ENCODE measurements at regions not wholly inside any gene's neighbourhood (a gene's known extent, or its start where the extent isn't known, plus 50 kb on each side); places are given as distances from the start of the nearest gene placed in this dataset.

DNA sequence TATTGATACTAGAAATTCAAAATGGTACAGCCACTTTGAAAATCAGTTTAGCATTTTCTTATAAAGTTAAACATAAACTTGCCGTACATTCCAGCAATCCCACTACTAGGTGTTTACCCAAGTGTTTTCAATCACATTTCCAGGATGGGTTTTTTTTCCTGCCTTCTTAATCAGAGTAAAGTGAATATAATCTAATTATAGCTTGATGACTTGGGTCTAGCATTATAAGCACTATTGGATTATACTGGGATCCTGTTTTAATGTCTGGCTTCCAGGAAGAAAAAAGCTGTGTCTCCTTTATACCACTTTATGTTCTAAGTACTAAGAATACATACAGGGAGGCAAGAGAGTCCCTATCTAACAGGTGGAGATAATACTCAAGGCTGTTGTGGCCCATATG is 103.3 kb upstream of the KLHL13 start:
- DNase-seq (no peak), ATAC-seq (ENCODE audit: low read depth) (no peak)
- intact Hi-C loops (cut with micrococcal nuclease) = no loop called here
- Mint-ChIP-seq H3K4me3 (no peak overlapping the region), H3K27me3 (no peaks in the 10 kb centered on the region), H3K9me3 (ENCODE audit: insufficient read depth) (no peaks in the 10 kb centered on the region), H3K27ac (no peak overlapping the region), H3K4me1 (no peaks in the 10 kb centered on the region)
- no peak overlapping the region for H3K9ac ChIP-seq (ENCODE audit: low read length)
- H3K4me3 ChIP-seq (ENCODE audit: control extremely low read depth in 1 of 5, extremely low read depth in 1 of 5, insufficient read depth in 1 of 5, low read depth in 2 of 5, low read length in 4 of 5) = no peak overlapping the region
- no peaks in the 10 kb centered on the region for H3K27me3 ChIP-seq (replicated peaks in 1 of 4; ENCODE audit: control extremely low read depth in 1 of 4, control insufficient read depth in 3 of 4, insufficient read depth in 4 of 4, low read length in 3 of 4)
- no CpG with 5 or more reads among the region's 1 CpG for WGBS (ENCODE audit: insufficient coverage)
- no peak overlapping the region for H3K4me2 ChIP-seq (replicated peaks; ENCODE audit: low read depth, low read length, poor library complexity, severe bottlenecking)
- no peak overlapping the region for H3K27ac ChIP-seq (ENCODE audit: low read length in 2 of 2)
- H4K20me1 ChIP-seq (ENCODE audit: control insufficient read depth, insufficient read depth, low read length, poor library complexity, severe bottlenecking) = no peaks in the 10 kb centered on the region
- no peaks in the 10 kb centered on the region for H3K36me3 ChIP-seq (replicated peaks in 1 of 2; ENCODE audit: control extremely low read depth in 1 of 2, control insufficient read depth in 1 of 2, extremely low read depth in 1 of 2, insufficient read depth in 2 of 2, low read length in 1 of 2)
- H3K4me1 ChIP-seq (ENCODE audit: control insufficient read depth in 2 of 2, insufficient read depth in 2 of 2, low read length in 2 of 2) = no peaks in the 10 kb centered on the region
- H2AFZ ChIP-seq (ENCODE audit: insufficient read depth, low read depth, low read length, poor library complexity, severe bottlenecking) = no peak overlapping the region
- no peaks in the 10 kb centered on the region for H3K9me3 ChIP-seq (ENCODE audit: control extremely low read depth in 1 of 3, control insufficient read depth in 2 of 3, insufficient read depth in 1 of 3, low read length in 2 of 3)
- TF ChIP-seq CTCF (IDR thresholded peaks at IDR 0.05) (no peak), EZH2 (IDR thresholded peaks at IDR 0.05; ENCODE audit: borderline replicate concordance, insufficient read depth, low read depth, low read length, poor library complexity, severe bottlenecking) (no peak)
- H3K79me2 ChIP-seq (ENCODE audit: control insufficient read depth, insufficient read depth, low read length) = no peaks in the 10 kb centered on the region
- ChIA-PET POLR2A (no interaction called here), CTCF (no interaction called here)

DNA sequence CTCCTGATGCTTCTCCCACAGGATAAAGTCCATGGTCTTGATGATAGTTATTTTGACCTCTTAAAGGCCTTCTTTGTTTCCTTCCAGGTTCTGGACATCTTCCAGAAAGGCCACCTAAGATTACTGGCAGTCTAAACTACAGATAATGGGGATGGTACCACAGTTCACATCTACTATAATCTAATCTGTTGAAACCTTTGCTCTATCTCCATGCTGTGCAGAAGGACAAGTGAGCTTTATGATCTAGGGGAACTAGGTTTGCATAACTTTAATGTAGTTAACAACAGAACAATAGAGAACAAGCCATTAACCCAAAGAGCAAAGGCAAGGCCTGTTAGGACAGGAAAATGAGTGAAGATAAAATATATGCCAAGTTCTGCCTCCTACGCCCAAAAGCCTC is 103.9 kb upstream of the KLHL13 start:
- ChIA-PET CTCF (no interaction called here), POLR2A (no interaction called here)
- Histone ChIP-seq H3K36me3 (replicated peaks in 1 of 2; ENCODE audit: control extremely low read depth in 1 of 2, control insufficient read depth in 1 of 2, extremely low read depth in 1 of 2, insufficient read depth in 2 of 2, low read length in 1 of 2) (no peaks in the 10 kb centered on the region), H3K27me3 (replicated peaks in 1 of 4; ENCODE audit: control extremely low read depth in 1 of 4, control insufficient read depth in 3 of 4, insufficient read depth in 4 of 4, low read length in 3 of 4) (no peaks in the 10 kb centered on the region), H3K4me1 (ENCODE audit: control insufficient read depth in 2 of 2, insufficient read depth in 2 of 2, low read length in 2 of 2) (no peaks in the 10 kb centered on the region), H3K4me3 (ENCODE audit: control extremely low read depth in 1 of 5, extremely low read depth in 1 of 5, insufficient read depth in 1 of 5, low read depth in 2 of 5, low read length in 4 of 5) (no peak overlapping the region), H3K27ac (ENCODE audit: low read length in 2 of 2) (no peak overlapping the region), H2AFZ (ENCODE audit: insufficient read depth, low read depth, low read length, poor library complexity, severe bottlenecking) (no peak overlapping the region), H3K4me2 (replicated peaks; ENCODE audit: low read depth, low read length, poor library complexity, severe bottlenecking) (no peak overlapping the region), H3K9ac (ENCODE audit: low read length) (no peak overlapping the region), H3K9me3 (ENCODE audit: control extremely low read depth in 1 of 3, control insufficient read depth in 2 of 3, insufficient read depth in 1 of 3, low read length in 2 of 3) (no peaks in the 10 kb centered on the region), H3K79me2 (ENCODE audit: control insufficient read depth, insufficient read depth, low read length) (no peaks in the 10 kb centered on the region), H4K20me1 (ENCODE audit: control insufficient read depth, insufficient read depth, low read length, poor library complexity, severe bottlenecking) (no peaks in the 10 kb centered on the region)
- H3K4me3 Mint-ChIP-seq = no peak overlapping the region
- intact Hi-C loops (cut with micrococcal nuclease) = no loop called here
- H3K27ac Mint-ChIP-seq = no peak overlapping the region
- DNase-seq (no peak), ATAC-seq (ENCODE audit: low read depth) (no peak)
- no peaks in the 10 kb centered on the region for H3K27me3 Mint-ChIP-seq
- H3K4me1 Mint-ChIP-seq = no peaks in the 10 kb centered on the region
- H3K9me3 Mint-ChIP-seq (ENCODE audit: insufficient read depth) = no peaks in the 10 kb centered on the region
- WGBS (ENCODE audit: insufficient coverage) = no CpG with 5 or more reads among the region's 1 CpG
- TF ChIP-seq CTCF (IDR thresholded peaks at IDR 0.05) = no peak
- no peak for TF ChIP-seq EZH2 (IDR thresholded peaks at IDR 0.05; ENCODE audit: borderline replicate concordance, insufficient read depth, low read depth, low read length, poor library complexity, severe bottlenecking)

Data from B cell (primary cell).